HCT116 (cell line): ENCODE measurements at regions not wholly inside any gene's neighbourhood (a gene's known extent, or its start where the extent isn't known, plus 50 kb on each side); places are given as distances from the start of the nearest gene placed in this dataset.

ENCODE experiments used
- ATAC-seq: fragments of 200-7000 bp; cut with Tn5 transposase; 2 replicates; pipeline ENCODE4 v1.9.1; 2020; ENCODE audit warnings: mild to moderate bottlenecking, moderate library complexity
- BruUV-seq: library from RNA; stranded (reverse); fragments of 400-500 nt; replicated peaks from 2 replicates; lab custom pipeline; 2021; lab: Mats Ljungman, UMichigan
- CTCF ChIA-PET: fragments of 300-600 bp; sonication (Branson Sonifier 250); formaldehyde crosslinking; loops from one replicate; lab custom pipeline; 2021; ENCODE audit warnings: antibody characterized with exemption; lab: Charles Lee
- POLR2A ChIA-PET: fragments of 300-600, 350-600 bp; sonication (Branson Sonifier 250); formaldehyde crosslinking; loops from one replicate; lab custom pipeline; 2021; ENCODE audit warnings: antibody characterized with exemption; lab: Charles Lee
- RAD21 ChIA-PET, 2 experiments: fragments of 300-600 bp; sonication (Branson Sonifier 250); formaldehyde crosslinking; loops; one replicate each; lab custom pipeline; 2023; ENCODE audit warnings: low total read pairs in 2 of 2; ENCODE audit not compliant: uncharacterized antibody in 2 of 2, unreplicated experiment in 2 of 2, low non-redundant PET in 1 of 2; lab: Charles Lee
- DNase-seq: peaks from one replicate; pipeline ENCODE4 v3.0.0-alpha.2; 2010; ENCODE audit warnings: low read depth, low spot score
- H2AFZ ChIP-seq: fragments of 200-600 bp; shearing (Covaris generic), sonication (generic); 2 replicates; pipeline ENCODE4 v1.6.1; 2017; ENCODE audit warnings: low read depth, mixed run types, mixed read lengths, antibody characterized with exemption, low read length; ENCODE audit not compliant: poor library complexity, severe bottlenecking
- H3K27ac ChIP-seq: 2 replicates; pipeline ENCODE4 v1.5.1; 2012; ENCODE audit warnings: low read depth, low read length
- H3K27me3 ChIP-seq: fragments of 200-600 bp; sonication (generic); 2 replicates; pipeline ENCODE4 v1.6.1; 2016; ENCODE audit warnings: mixed run types, low read length, mixed read lengths; ENCODE audit not compliant: insufficient read depth
- H3K36me3 ChIP-seq, 2 experiments: fragments of 200-500 bp in 1 of 2; fragments of 200-600 bp in 1 of 2; sonication (Bioruptor generic) in 1 of 2; sonication (generic) in 1 of 2; 2 replicates each; pipeline versions ENCODE4 v1.5.1 to v1.6.1; 2014 to 2016; ENCODE audit warnings: low read length in 2 of 2, inconsistent platforms in 1 of 2, mixed read lengths in 1 of 2, mixed run types in 1 of 2; ENCODE audit not compliant: insufficient read depth in 2 of 2, control insufficient read depth in 1 of 2
- H3K4me1 ChIP-seq, 2 experiments: fragments of 200-600 bp in 1 of 2; sonication (generic) in 1 of 2; 2 replicates each; pipeline versions ENCODE4 v1.5.1 to v1.6.1; 2012 to 2017; ENCODE audit warnings: low read length in 2 of 2, inconsistent platforms in 1 of 2, mild to moderate bottlenecking in 1 of 2, mixed read lengths in 1 of 2, mixed run types in 1 of 2, moderate library complexity in 1 of 2; ENCODE audit not compliant: insufficient read depth in 2 of 2, control insufficient read depth in 1 of 2
- H3K4me2 ChIP-seq: fragments of 200-600 bp; sonication (generic); 2 replicates; pipeline ENCODE4 v1.6.1; 2017; ENCODE audit warnings: mixed run types, low read length, mixed read lengths
- H3K4me3 ChIP-seq, 2 experiments: fragments of 200-600 bp in 1 of 2; sonication (generic) in 1 of 2; replicated peaks in 1 of 2; 2 replicates each; pipeline ENCODE4 v1.5.1; 2011 to 2016; ENCODE audit warnings: low read length in 2 of 2, control low read depth in 1 of 2, low read depth in 1 of 2, mild to moderate bottlenecking in 1 of 2, mixed read lengths in 1 of 2, mixed run types in 1 of 2
- H3K79me2 ChIP-seq: fragments of 200-600 bp; sonication (generic); 2 replicates; pipeline ENCODE4 v1.6.1; 2017; ENCODE audit warnings: mild to moderate bottlenecking, mixed run types, low read length, moderate library complexity, mixed read lengths; ENCODE audit not compliant: insufficient read depth
- H3K9ac ChIP-seq: fragments of 200-600 bp; sonication (generic); 2 replicates; pipeline ENCODE4 v1.6.1; 2016; ENCODE audit warnings: low read length, mixed read lengths
- H3K9me2 ChIP-seq: fragments of 200-600 bp; sonication (generic), shearing (Covaris generic); 2 replicates; pipeline ENCODE4 v1.6.1; 2017; ENCODE audit warnings: mixed run types, mild to moderate bottlenecking, moderate library complexity; ENCODE audit not compliant: insufficient read depth
- H3K9me3 ChIP-seq, 2 experiments: fragments of 200-500 bp in 1 of 2; fragments of 200-600 bp in 1 of 2; sonication (Bioruptor generic) in 1 of 2; sonication (generic) in 1 of 2; 2 replicates each; pipeline ENCODE4 v1.6.1; 2014 to 2017; ENCODE audit warnings: low read length in 2 of 2, mixed read lengths in 2 of 2, inconsistent platforms in 1 of 2, low read depth in 1 of 2, mild to moderate bottlenecking in 1 of 2, mixed run types in 1 of 2, moderate library complexity in 1 of 2; ENCODE audit not compliant: control insufficient read depth in 1 of 2, insufficient read depth in 1 of 2
- H4K20me1 ChIP-seq: fragments of 200-600 bp; sonication (generic), shearing (Covaris generic); 2 replicates; pipeline ENCODE4 v1.6.1; 2017; ENCODE audit warnings: mixed run types, mild to moderate bottlenecking, moderate library complexity; ENCODE audit not compliant: insufficient read depth
- CBX3 ChIP-seq: IDR thresholded peaks from 2 replicates; pipeline ENCODE4 v1.6.1; 2012; ENCODE audit warnings: low read depth
- CEBPB ChIP-seq: IDR thresholded peaks from 2 replicates; pipeline ENCODE4 v1.6.1; 2012; ENCODE audit warnings: low read depth
- CTCF ChIP-seq, 3 experiments: fragments of 200-600 bp in 1 of 3; sonication (generic) in 1 of 3; IDR thresholded peaks in 2 of 3; conservative IDR thresholded peaks in 1 of 3; 2 replicates each; pipeline ENCODE4 v1.5.1; 2012 to 2017; ENCODE audit warnings: low read depth in 2 of 3, low read length in 2 of 3, antibody characterized with exemption in 1 of 3, borderline replicate concordance in 1 of 3, control low read depth in 1 of 3, mild to moderate bottlenecking in 1 of 3, mixed read lengths in 1 of 3, mixed run types in 1 of 3, moderate library complexity in 1 of 3; ENCODE audit not compliant: insufficient read depth in 1 of 3
- EGR1 ChIP-seq: IDR thresholded peaks from 2 replicates; pipeline ENCODE4 v1.6.1; 2012; ENCODE audit warnings: low read depth
- ELF1 ChIP-seq: IDR thresholded peaks from 2 replicates; pipeline ENCODE4 v1.6.1; 2012; ENCODE audit warnings: low read depth, borderline replicate concordance
- EZH2 ChIP-seq: fragments of 200-600 bp; sonication (generic); IDR thresholded peaks from 2 replicates; pipeline ENCODE4 v1.6.1; 2017; ENCODE audit warnings: antibody characterized with exemption, mixed run types
- EZH2phosphoT487 ChIP-seq: fragments of 200-600 bp; IDR thresholded peaks from 2 replicates; pipeline ENCODE4 v1.6.1; 2018; ENCODE audit warnings: antibody characterized with exemption, borderline replicate concordance
- JUND ChIP-seq: IDR thresholded peaks from 2 replicates; pipeline ENCODE4 v1.6.1; 2012
- POLR2A ChIP-seq: IDR thresholded peaks from 2 replicates; pipeline ENCODE4 v1.7.0; 2011; ENCODE audit warnings: borderline replicate concordance; ENCODE audit not compliant: insufficient read depth, insufficient read length; ENCODE audit errors: extremely low read depth
- RAD21 ChIP-seq: IDR thresholded peaks from 2 replicates; pipeline ENCODE4 v1.6.1; 2012; ENCODE audit warnings: low read depth, mild to moderate bottlenecking
- SIN3A ChIP-seq: IDR thresholded peaks from 2 replicates; pipeline ENCODE4 v1.6.1; 2012; ENCODE audit warnings: low read depth
- SP1 ChIP-seq: IDR thresholded peaks from 2 replicates; pipeline ENCODE4 v1.6.1; 2012; ENCODE audit warnings: low read depth
- TCF7L2 ChIP-seq: IDR thresholded peaks from 2 replicates; pipeline ENCODE4 v1.7.0; 2011; ENCODE audit warnings: borderline replicate concordance, inconsistent platforms; ENCODE audit not compliant: insufficient read depth, insufficient read length; ENCODE audit errors: extremely low read depth
- YY1 ChIP-seq: IDR thresholded peaks from 2 replicates; pipeline ENCODE4 v1.6.1; 2011; ENCODE audit warnings: low read length, low read depth, moderate library complexity, mild to moderate bottlenecking; ENCODE audit not compliant: insufficient replicate concordance; ENCODE audit errors: extremely low read depth
- ZBTB33 ChIP-seq: IDR thresholded peaks from 2 replicates; pipeline ENCODE4 v1.6.1; 2011; ENCODE audit warnings: mild to moderate bottlenecking, low read length, moderate library complexity; ENCODE audit not compliant: insufficient replicate concordance; ENCODE audit errors: extremely low read depth
- ZFX ChIP-seq: fragments of 450-650 bp; IDR thresholded peaks from 2 replicates; pipeline ENCODE4 v1.6.1; 2017
- intact Hi-C: fragments of 100-400 bp; cut with micrococcal nuclease; formaldehyde crosslinking; loops from 2 replicates; pipeline ENCODE4 v1.10.0; 2022
- TF ChIP-seq, protein P1 (sequence below): IDR thresholded peaks from 2 replicates; pipeline ENCODE4 v1.6.1; 2012
- TF ChIP-seq, protein P2 (sequence below): IDR thresholded peaks from 2 replicates; pipeline ENCODE4 v1.6.1; 2012

DNA sequence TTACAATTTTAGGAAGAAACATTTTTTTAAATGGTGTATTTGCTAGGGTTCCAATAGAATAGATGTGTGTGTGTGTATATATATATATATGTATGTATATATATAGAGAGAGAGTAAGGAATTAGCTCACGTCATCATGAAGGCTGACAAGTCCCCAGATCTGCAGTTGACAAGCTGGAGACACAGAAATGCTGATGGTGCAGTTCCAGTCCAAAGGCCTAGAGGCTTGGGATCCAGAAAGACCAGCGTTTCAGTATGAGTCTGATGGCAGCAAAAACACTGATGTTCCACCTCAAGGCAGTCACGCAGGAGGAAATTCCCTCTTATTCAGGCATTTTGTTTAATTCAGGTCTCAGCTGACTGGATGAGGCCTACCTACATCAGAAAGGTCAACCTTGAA is 386.8 kb downstream of the PTH2R start:
- DNase-seq (no peak), ATAC-seq (no peak)
- BruUV-seq = no TSS peak
- H3K9ac ChIP-seq = no peak overlapping the region
- no peaks in the 10 kb centered on the region for H3K79me2 ChIP-seq
- no peak overlapping the region for H3K4me2 ChIP-seq
- no peak overlapping the region for H3K4me3 ChIP-seq
- TF ChIP-seq SP1 (no peak), RAD21 (no peak), EGR1 (no peak), POLR2A (no peak), CEBPB (no peak), SIN3A (no peak), EZH2 (no peak), TCF7L2 (no peak), ZBTB33 (no peak), CBX3 (no peak), CTCF (IDR thresholded peaks at IDR 0.05 in 2 of 3, conservative IDR thresholded peaks at IDR 0.05 in 1 of 3; ENCODE audit: borderline replicate concordance in 1 of 3, insufficient read depth in 1 of 3, low read depth in 2 of 3, low read length in 2 of 3) (no peak), YY1 (no peak), JUND (no peak), EZH2phosphoT487 (no peak), ZFX (no peak), ELF1 (no peak)
- TF ChIP-seq, protein P1, sequence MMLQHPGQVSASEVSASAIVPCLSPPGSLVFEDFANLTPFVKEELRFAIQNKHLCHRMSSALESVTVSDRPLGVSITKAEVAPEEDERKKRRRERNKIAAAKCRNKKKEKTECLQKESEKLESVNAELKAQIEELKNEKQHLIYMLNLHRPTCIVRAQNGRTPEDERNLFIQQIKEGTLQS = no peak
- TF ChIP-seq, protein P2, sequence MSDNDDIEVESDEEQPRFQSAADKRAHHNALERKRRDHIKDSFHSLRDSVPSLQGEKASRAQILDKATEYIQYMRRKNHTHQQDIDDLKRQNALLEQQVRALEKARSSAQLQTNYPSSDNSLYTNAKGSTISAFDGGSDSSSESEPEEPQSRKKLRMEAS = no peak
- no peak overlapping the region for H3K27ac ChIP-seq
- intact Hi-C loops = no loop called here
- H2AFZ ChIP-seq = no peak overlapping the region
- H3K36me3 ChIP-seq = no peaks in the 10 kb centered on the region
- no peaks in the 10 kb centered on the region for H3K27me3 ChIP-seq
- no peaks in the 10 kb centered on the region for H3K4me1 ChIP-seq
- no peaks in the 10 kb centered on the region; the same call in 1 of the 2 replicates for H4K20me1 ChIP-seq
- CTCF ChIA-PET = no interaction called here
- POLR2A ChIA-PET = no interaction called here
- no peaks in the 10 kb centered on the region for H3K9me3 ChIP-seq
- RAD21 ChIA-PET = no interaction called here
- H3K9me2 ChIP-seq = no peaks in the 10 kb centered on the region
